Neutrophil (primary cell): ENCODE measurements at regions not wholly inside any gene's neighbourhood (a gene's known extent, or its start where the extent isn't known, plus 50 kb on each side); places are given as distances from the start of the nearest gene placed in this dataset.

Experiments used
- H3K27ac ChIP-seq: fragments of 200-600 bp; sonication (generic); 2 replicates; pipeline ENCODE4 v1.5.1; 2016; ENCODE audit warnings: mild to moderate bottlenecking, moderate library complexity
- H3K27me3 ChIP-seq: fragments of 200-600 bp; sonication (generic); 2 replicates; pipeline ENCODE4 v1.6.0; 2016; ENCODE audit warnings: mild to moderate bottlenecking
- H3K36me3 ChIP-seq: fragments of 200-600 bp; sonication (generic); 2 replicates; pipeline ENCODE4 v1.5.1; 2017
- H3K4me1 ChIP-seq, 2 experiments: fragments of 200-600 bp in 1 of 2; sonication (generic) in 1 of 2; 1 replicate in 1 of 2; 2 replicates in 1 of 2; pipeline versions ENCODE4 v1.5.1 to v1.6.1; 2013 to 2016; ENCODE audit warnings: low read depth in 1 of 2, low read length in 1 of 2, mild to moderate bottlenecking in 1 of 2, moderate library complexity in 1 of 2; ENCODE audit not compliant: control insufficient read depth in 1 of 2, insufficient read depth in 1 of 2
- H3K4me3 ChIP-seq, 2 experiments: fragments of 200-600 bp in 1 of 2; sonication (generic) in 1 of 2; 1 replicate in 1 of 2; 2 replicates in 1 of 2; pipeline ENCODE4 v1.5.1; 2013 to 2016; ENCODE audit warnings: low read depth in 1 of 2, low read length in 1 of 2, mild to moderate bottlenecking in 1 of 2, moderate library complexity in 1 of 2
- H3K9me3 ChIP-seq: fragments of 200-600 bp; sonication (generic); 2 replicates; pipeline ENCODE4 v1.5.1; 2016
- TF ChIP-seq, protein P1 (sequence below): fragments of 200-600 bp; sonication (generic); IDR thresholded peaks from 2 replicates; pipeline ENCODE4 v1.5.1; 2016; ENCODE audit warnings: antibody characterized with exemption

DNA sequence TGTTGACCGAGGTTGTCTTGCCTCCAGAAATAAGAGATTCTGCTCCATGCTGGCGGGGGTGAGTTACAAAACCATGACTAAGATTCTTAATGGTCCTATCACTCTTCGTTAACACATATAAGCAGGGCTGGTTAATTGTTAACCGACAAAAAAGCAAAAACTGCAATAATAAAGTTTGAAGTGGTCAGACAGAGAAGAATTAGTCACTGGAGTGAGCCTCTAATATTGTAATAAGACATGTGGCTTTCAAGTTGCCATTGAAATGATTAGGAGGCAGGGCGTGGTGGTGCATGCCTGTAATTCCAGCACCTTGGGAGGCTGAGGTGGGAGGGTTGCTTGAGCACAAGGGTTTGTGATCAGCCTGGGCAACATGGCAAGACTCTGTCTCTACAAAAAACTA, 78.4 kb upstream of the NR2F2 start:
- no peaks in the 10 kb centered on the region for H3K4me1 ChIP-seq
- no peak overlapping the region for H3K27ac ChIP-seq
- no peaks in the 10 kb centered on the region for H3K9me3 ChIP-seq
- H3K36me3 ChIP-seq, result no peaks in the 10 kb centered on the region
- H3K4me3 ChIP-seq, result no peak overlapping the region
- TF ChIP-seq, protein P1, sequence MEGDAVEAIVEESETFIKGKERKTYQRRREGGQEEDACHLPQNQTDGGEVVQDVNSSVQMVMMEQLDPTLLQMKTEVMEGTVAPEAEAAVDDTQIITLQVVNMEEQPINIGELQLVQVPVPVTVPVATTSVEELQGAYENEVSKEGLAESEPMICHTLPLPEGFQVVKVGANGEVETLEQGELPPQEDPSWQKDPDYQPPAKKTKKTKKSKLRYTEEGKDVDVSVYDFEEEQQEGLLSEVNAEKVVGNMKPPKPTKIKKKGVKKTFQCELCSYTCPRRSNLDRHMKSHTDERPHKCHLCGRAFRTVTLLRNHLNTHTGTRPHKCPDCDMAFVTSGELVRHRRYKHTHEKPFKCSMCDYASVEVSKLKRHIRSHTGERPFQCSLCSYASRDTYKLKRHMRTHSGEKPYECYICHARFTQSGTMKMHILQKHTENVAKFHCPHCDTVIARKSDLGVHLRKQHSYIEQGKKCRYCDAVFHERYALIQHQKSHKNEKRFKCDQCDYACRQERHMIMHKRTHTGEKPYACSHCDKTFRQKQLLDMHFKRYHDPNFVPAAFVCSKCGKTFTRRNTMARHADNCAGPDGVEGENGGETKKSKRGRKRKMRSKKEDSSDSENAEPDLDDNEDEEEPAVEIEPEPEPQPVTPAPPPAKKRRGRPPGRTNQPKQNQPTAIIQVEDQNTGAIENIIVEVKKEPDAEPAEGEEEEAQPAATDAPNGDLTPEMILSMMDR, result no peak
- no peaks in the 10 kb centered on the region for H3K27me3 ChIP-seq

DNA sequence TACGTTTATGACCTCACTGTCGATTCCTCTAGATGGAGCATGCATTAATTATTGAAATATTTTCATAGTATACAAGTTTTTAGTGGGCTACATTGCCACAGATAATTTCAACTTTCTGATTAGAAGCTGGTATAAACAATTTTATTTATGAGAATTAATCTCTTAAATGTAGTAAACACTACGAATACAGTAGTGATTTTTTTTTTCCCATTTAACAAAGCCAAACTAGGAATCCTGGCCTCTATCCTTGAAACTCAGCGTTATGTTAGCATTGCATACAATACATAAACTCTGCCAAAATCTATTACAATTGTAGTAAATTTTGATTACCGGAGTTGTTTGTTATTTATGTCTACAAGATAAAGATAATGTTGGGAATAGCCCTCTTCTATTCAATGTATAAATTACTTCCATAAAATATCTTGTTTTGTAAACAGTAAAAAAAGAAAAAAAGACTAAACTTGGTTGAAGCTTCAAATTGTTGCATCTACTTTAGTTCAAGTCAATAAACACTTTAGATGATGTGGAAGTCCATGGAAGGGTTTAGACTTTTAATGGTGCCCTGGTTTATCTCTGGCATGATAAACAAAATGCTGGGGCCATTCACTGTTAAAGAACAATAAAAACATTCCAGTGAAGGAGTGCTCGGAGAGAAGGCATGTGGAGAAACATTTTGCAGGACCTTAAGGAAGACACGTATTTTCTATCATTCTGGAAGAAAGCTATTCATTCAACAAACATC, 77.3 kb upstream of the NR2F2 start:
- TF ChIP-seq, protein P1, result no peak
- Histone ChIP-seq H3K4me3 (no peak overlapping the region), H3K27ac (no peak overlapping the region), H3K4me1 (no peaks in the 10 kb centered on the region), H3K27me3 (no peaks in the 10 kb centered on the region), H3K9me3 (no peaks in the 10 kb centered on the region), H3K36me3 (no peaks in the 10 kb centered on the region)

DNA sequence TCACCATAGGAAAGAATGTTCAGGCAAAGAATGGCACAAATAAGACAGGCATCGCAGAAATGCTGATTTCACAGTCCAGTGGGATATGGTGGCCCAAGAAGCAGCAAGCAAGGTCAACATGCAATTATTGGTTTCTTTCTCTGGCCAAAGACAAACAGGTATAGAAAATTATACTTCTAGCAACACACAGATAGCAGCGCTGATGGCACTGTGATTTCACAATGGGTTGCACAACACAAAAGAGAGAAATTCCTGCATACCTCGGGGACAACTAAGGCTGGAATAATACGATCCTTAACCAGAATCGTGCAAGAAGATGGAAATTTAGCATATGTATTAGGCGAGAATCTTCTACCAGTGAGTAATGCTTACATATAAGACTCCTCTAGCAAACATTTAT, 76.3 kb upstream of the NR2F2 start:
- Histone ChIP-seq H3K27ac (no peak overlapping the region), H3K27me3 (no peaks in the 10 kb centered on the region), H3K4me1 (no peaks in the 10 kb centered on the region), H3K36me3 (no peaks in the 10 kb centered on the region), H3K9me3 (no peaks in the 10 kb centered on the region), H3K4me3 (no peak overlapping the region)
- TF ChIP-seq, protein P1, result no peak

DNA sequence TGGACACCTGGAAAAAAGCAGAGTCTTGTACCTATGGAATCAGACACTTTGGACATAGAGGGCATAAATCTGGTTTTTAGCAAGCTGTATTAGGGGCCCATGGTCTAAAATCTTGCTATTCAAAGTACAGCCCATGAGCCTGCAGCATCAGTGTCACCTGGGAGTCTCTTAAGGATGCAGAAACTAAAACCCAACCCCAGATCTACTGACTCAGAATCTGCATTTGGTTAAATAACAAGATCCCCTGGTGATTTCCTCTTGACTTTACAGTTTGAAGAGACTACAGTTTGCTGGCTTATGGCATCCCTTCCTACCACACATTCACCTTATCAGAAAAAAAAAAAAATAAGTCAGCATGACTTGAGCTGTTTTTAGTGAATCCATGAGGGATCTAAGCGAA, 74.9 kb upstream of the NR2F2 start:
- Histone ChIP-seq H3K4me3 (no peak overlapping the region), H3K4me1 (no peaks in the 10 kb centered on the region), H3K9me3 (no peaks in the 10 kb centered on the region), H3K27ac (no peak overlapping the region), H3K36me3 (no peaks in the 10 kb centered on the region), H3K27me3 (no peaks in the 10 kb centered on the region)
- TF ChIP-seq, protein P1, result no peak

DNA sequence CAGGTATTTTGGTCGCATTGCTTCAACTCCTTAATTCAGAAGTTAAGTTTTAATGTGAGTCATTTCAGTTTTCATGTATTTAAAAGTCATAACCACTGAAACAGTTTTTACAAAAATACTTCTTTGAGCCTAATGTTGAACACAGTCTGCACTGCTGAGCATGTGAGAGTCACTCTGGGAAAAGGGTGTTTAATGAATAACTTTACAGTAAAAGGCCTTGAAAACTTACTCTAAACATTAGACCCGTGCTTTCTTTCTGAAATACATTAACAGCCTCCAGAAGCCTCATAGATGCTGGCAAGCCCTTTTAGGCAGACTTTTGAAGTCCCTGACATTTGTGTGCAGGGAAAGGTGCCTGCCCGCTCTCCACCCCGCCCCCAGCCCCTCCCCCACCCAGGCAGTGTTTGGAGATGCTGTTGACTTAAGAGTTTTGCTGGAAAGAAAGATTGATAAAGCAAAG, 68.9 kb upstream of the NR2F2 start:
- H3K4me1 ChIP-seq, result no peaks in the 10 kb centered on the region
- TF ChIP-seq, protein P1, result no peak
- H3K9me3 ChIP-seq, result no peaks in the 10 kb centered on the region
- no peaks in the 10 kb centered on the region for H3K27me3 ChIP-seq
- H3K36me3 ChIP-seq, result no peaks in the 10 kb centered on the region
- H3K4me3 ChIP-seq, result no peak overlapping the region
- H3K27ac ChIP-seq, result no peak overlapping the region
